ENCODE measurements at regions not wholly inside any gene's neighbourhood (a gene's known extent, or its start where the extent isn't known, plus 50 kb on each side); places are given as distances from the start of the nearest gene placed in this dataset.

- H3K27ac ChIP-seq (ENCODE audit: low read depth, low read length), result no peak overlapping the region
- H4K20me1 ChIP-seq (ENCODE audit: control insufficient read depth, insufficient read depth, low read depth, low read length), result no peaks in the 10 kb centered on the region
- no peaks in the 10 kb centered on the region for H3K79me2 ChIP-seq (ENCODE audit: control insufficient read depth, low read length)
- H3F3A ChIP-seq (ENCODE audit: control insufficient read depth, insufficient read depth), result no peaks in the 10 kb centered on the region
- no peak overlapping the region for H3K4me3 ChIP-seq (ENCODE audit: low read length)
- H3K36me3 ChIP-seq (ENCODE audit: control insufficient read depth, low read length), result no peaks in the 10 kb centered on the region
- peaks cover 3% of the 10 kb centered on the region; the same call in 1 of the 2 replicates for H3K27me3 ChIP-seq (ENCODE audit: control insufficient read depth, low read length)
- H3K9me3 ChIP-seq (ENCODE audit: control insufficient read depth, insufficient read depth, low read length), result no peaks in the 10 kb centered on the region
- H3K4me1 ChIP-seq (ENCODE audit: control insufficient read depth, low read length), result no peaks in the 10 kb centered on the region
- TF ChIP-seq EZH2phosphoT487 (IDR thresholded peaks at IDR 0.05; ENCODE audit: borderline replicate concordance, low read length) (no peak), CTCF (IDR thresholded peaks at IDR 0.05; ENCODE audit: low read depth, low read length, poor library complexity, severe bottlenecking) (no peak)
- H3K4me2 ChIP-seq (ENCODE audit: low read length), result no peak overlapping the region
- no peaks in the 10 kb centered on the region for H3K9me2 ChIP-seq (replicated peaks; ENCODE audit: control insufficient read depth, low read length)
These were observed 199.0 kb upstream of the NECTIN1 start for GRCh38 chr11:119928047-119928446.

- no peaks in the 10 kb centered on the region for H3K9me3 ChIP-seq (ENCODE audit: control insufficient read depth, insufficient read depth, low read length)
- no peak overlapping the region for H3K4me3 ChIP-seq (ENCODE audit: low read length)
- H3K79me2 ChIP-seq (ENCODE audit: control insufficient read depth, low read length), result no peaks in the 10 kb centered on the region
- H3K9me2 ChIP-seq (replicated peaks; ENCODE audit: control insufficient read depth, low read length), result no peaks in the 10 kb centered on the region
- no peaks in the 10 kb centered on the region for H3K36me3 ChIP-seq (ENCODE audit: control insufficient read depth, low read length)
- H3F3A ChIP-seq (ENCODE audit: control insufficient read depth, insufficient read depth), result no peaks in the 10 kb centered on the region
- H3K27ac ChIP-seq (ENCODE audit: low read depth, low read length), result no peak overlapping the region
- no peak for TF ChIP-seq CTCF (IDR thresholded peaks at IDR 0.05; ENCODE audit: low read depth, low read length, poor library complexity, severe bottlenecking)
- TF ChIP-seq EZH2phosphoT487 (IDR thresholded peaks at IDR 0.05; ENCODE audit: borderline replicate concordance, low read length), result no peak
- H4K20me1 ChIP-seq (ENCODE audit: control insufficient read depth, insufficient read depth, low read depth, low read length), result no peaks in the 10 kb centered on the region
- H3K27me3 ChIP-seq (ENCODE audit: control insufficient read depth, low read length), result peaks cover 1% of the 10 kb centered on the region; the same call in 1 of the 2 replicates
- H3K4me2 ChIP-seq (ENCODE audit: low read length), result no peak overlapping the region
- H3K4me1 ChIP-seq (ENCODE audit: control insufficient read depth, low read length), result no peaks in the 10 kb centered on the region
These were observed 195.0 kb upstream of the NECTIN1 start for GRCh38 chr11:119924017-119924416.

GRCh38 chr11:119921571-119921970, 192.6 kb upstream of the NECTIN1 start:
- H3K4me1 ChIP-seq (ENCODE audit: control insufficient read depth, low read length), result no peaks in the 10 kb centered on the region
- no peak for TF ChIP-seq CTCF (IDR thresholded peaks at IDR 0.05; ENCODE audit: low read depth, low read length, poor library complexity, severe bottlenecking)
- no peak for TF ChIP-seq EZH2phosphoT487 (IDR thresholded peaks at IDR 0.05; ENCODE audit: borderline replicate concordance, low read length)
- peaks cover 18% of the 10 kb centered on the region for H3K27me3 ChIP-seq (ENCODE audit: control insufficient read depth, low read length)
- no peaks in the 10 kb centered on the region for H3K79me2 ChIP-seq (ENCODE audit: control insufficient read depth, low read length)
- H3K36me3 ChIP-seq (ENCODE audit: control insufficient read depth, low read length), result no peaks in the 10 kb centered on the region
- no peaks in the 10 kb centered on the region for H4K20me1 ChIP-seq (ENCODE audit: control insufficient read depth, insufficient read depth, low read depth, low read length)
- H3K27ac ChIP-seq (ENCODE audit: low read depth, low read length), result no peak overlapping the region
- no peak overlapping the region for H3K4me3 ChIP-seq (ENCODE audit: low read length)
- no peaks in the 10 kb centered on the region for H3K9me2 ChIP-seq (replicated peaks; ENCODE audit: control insufficient read depth, low read length)
- no peaks in the 10 kb centered on the region for H3F3A ChIP-seq (ENCODE audit: control insufficient read depth, insufficient read depth)
- H3K9me3 ChIP-seq (ENCODE audit: control insufficient read depth, insufficient read depth, low read length), result no peaks in the 10 kb centered on the region
- H3K4me2 ChIP-seq (ENCODE audit: low read length), result no peak overlapping the region
